ENCODE measurements at regions not wholly inside any gene's neighbourhood (a gene's known extent, or its start where the extent isn't known, plus 50 kb on each side); places are given as distances from the start of the nearest gene placed in this dataset.

GRCh38 chr5:92775711-92776615 lies 805.1 kb downstream of the NR2F1-AS1 start:
- Histone ChIP-seq H3K27ac (ENCODE audit: low read depth in 1 of 2, low read length in 2 of 2) (no peak overlapping the region), H3K36me3 (ENCODE audit: control insufficient read depth in 1 of 2, insufficient read depth in 2 of 2, low read length in 1 of 2) (no peaks in the 10 kb centered on the region), H3K4me1 (ENCODE audit: control insufficient read depth in 1 of 2, insufficient read depth in 2 of 2, low read length in 2 of 2) (no peaks in the 10 kb centered on the region), H3K9me3 (ENCODE audit: control insufficient read depth, low read length) (no peaks in the 10 kb centered on the region), H3K4me3 (ENCODE audit: low read length in 2 of 2) (no peak overlapping the region), H3K27me3 (ENCODE audit: control insufficient read depth in 1 of 2, insufficient read depth in 2 of 2, low read length in 1 of 2) (no peaks in the 10 kb centered on the region)
- no peak for ATAC-seq (ENCODE audit: low FRiP score)
- WGBS, 2 donors, result 87 to 92% methylated on average over 5 of the region's 5 CpGs
- DNase-seq, result no peak
- intact Hi-C loops (cut with DNase I), result no loop called here

- DNase-seq (no peak), ATAC-seq (ENCODE audit: low FRiP score) (no peak)
- no peaks in the 10 kb centered on the region for H3K9me3 ChIP-seq (ENCODE audit: control insufficient read depth, low read length)
- no peaks in the 10 kb centered on the region for H3K4me1 ChIP-seq (ENCODE audit: control insufficient read depth in 1 of 2, insufficient read depth in 2 of 2, low read length in 2 of 2)
- intact Hi-C loops (cut with DNase I), result no loop called here
- H3K27me3 ChIP-seq (ENCODE audit: control insufficient read depth in 1 of 2, insufficient read depth in 2 of 2, low read length in 1 of 2), result no peaks in the 10 kb centered on the region
- H3K27ac ChIP-seq (ENCODE audit: low read depth in 1 of 2, low read length in 2 of 2), result no peak overlapping the region
- WGBS, 2 donors, result 55 to 77% methylated on average over 2 of the region's 2 CpGs
- no peak overlapping the region for H3K4me3 ChIP-seq (ENCODE audit: low read length in 2 of 2)
- no peaks in the 10 kb centered on the region for H3K36me3 ChIP-seq (ENCODE audit: control insufficient read depth in 1 of 2, insufficient read depth in 2 of 2, low read length in 1 of 2)
Observed at GRCh38 chr5:92769978-92770377, 811.0 kb downstream of the NR2F1-AS1 start.

GRCh38 chr5:92761585-92761984 lies 819.4 kb downstream of the NR2F1-AS1 start:
- DNase-seq, result no peak
- H3K27me3 ChIP-seq (ENCODE audit: control insufficient read depth in 1 of 2, insufficient read depth in 2 of 2, low read length in 1 of 2), result no peaks in the 10 kb centered on the region
- WGBS, 2 donors, result 67 to 80% methylated on average over 2 of the region's 2 CpGs
- H3K4me3 ChIP-seq (ENCODE audit: low read length in 2 of 2), result no peak overlapping the region
- ATAC-seq (ENCODE audit: low FRiP score), result no peak
- no peaks in the 10 kb centered on the region for H3K4me1 ChIP-seq (ENCODE audit: control insufficient read depth in 1 of 2, insufficient read depth in 2 of 2, low read length in 2 of 2)
- H3K36me3 ChIP-seq (ENCODE audit: control insufficient read depth in 1 of 2, insufficient read depth in 2 of 2, low read length in 1 of 2), result no peaks in the 10 kb centered on the region
- intact Hi-C loops (cut with DNase I), result no loop called here
- H3K27ac ChIP-seq (ENCODE audit: low read depth in 1 of 2, low read length in 2 of 2), result no peak overlapping the region
- H3K9me3 ChIP-seq (ENCODE audit: control insufficient read depth, low read length), result no peaks in the 10 kb centered on the region

GRCh38 chr5:92760550-92760949 lies 820.5 kb downstream of the NR2F1-AS1 start:
- Histone ChIP-seq H3K27ac (ENCODE audit: low read depth in 1 of 2, low read length in 2 of 2) (no peak overlapping the region), H3K36me3 (ENCODE audit: control insufficient read depth in 1 of 2, insufficient read depth in 2 of 2, low read length in 1 of 2) (no peaks in the 10 kb centered on the region), H3K4me1 (ENCODE audit: control insufficient read depth in 1 of 2, insufficient read depth in 2 of 2, low read length in 2 of 2) (no peaks in the 10 kb centered on the region), H3K4me3 (ENCODE audit: low read length in 2 of 2) (no peak overlapping the region), H3K27me3 (ENCODE audit: control insufficient read depth in 1 of 2, insufficient read depth in 2 of 2, low read length in 1 of 2) (no peaks in the 10 kb centered on the region), H3K9me3 (ENCODE audit: control insufficient read depth, low read length) (no peaks in the 10 kb centered on the region)
- no peak for DNase-seq
- 89 to 92% methylated on average over 2 of the region's 2 CpGs for WGBS, 2 donors
- ATAC-seq (ENCODE audit: low FRiP score), result no peak
- intact Hi-C loops (cut with DNase I), result no loop called here

GRCh38 chr5:92758552-92758951 lies 822.5 kb downstream of the NR2F1-AS1 start:
- Histone ChIP-seq H3K4me1 (ENCODE audit: control insufficient read depth in 1 of 2, insufficient read depth in 2 of 2, low read length in 2 of 2) (no peaks in the 10 kb centered on the region), H3K27me3 (ENCODE audit: control insufficient read depth in 1 of 2, insufficient read depth in 2 of 2, low read length in 1 of 2) (no peaks in the 10 kb centered on the region), H3K27ac (ENCODE audit: low read depth in 1 of 2, low read length in 2 of 2) (no peak overlapping the region), H3K4me3 (ENCODE audit: low read length in 2 of 2) (no peak overlapping the region), H3K36me3 (ENCODE audit: control insufficient read depth in 1 of 2, insufficient read depth in 2 of 2, low read length in 1 of 2) (no peaks in the 10 kb centered on the region), H3K9me3 (ENCODE audit: control insufficient read depth, low read length) (no peaks in the 10 kb centered on the region)
- no peak for ATAC-seq (ENCODE audit: low FRiP score)
- DNase-seq, result no peak
- intact Hi-C loops (cut with DNase I), result no loop called here
- 40 to 44% methylated on average over 1 of the region's 1 CpG for WGBS, 2 donors

- DNase-seq, result no peak
- no peak overlapping the region for H3K4me3 ChIP-seq (ENCODE audit: low read length in 2 of 2)
- no peaks in the 10 kb centered on the region for H3K36me3 ChIP-seq (ENCODE audit: control insufficient read depth in 1 of 2, insufficient read depth in 2 of 2, low read length in 1 of 2)
- H3K27me3 ChIP-seq (ENCODE audit: control insufficient read depth in 1 of 2, insufficient read depth in 2 of 2, low read length in 1 of 2), result no peaks in the 10 kb centered on the region
- WGBS, 2 donors, result 16 to 24% methylated on average over 1 of the region's 1 CpG
- intact Hi-C loops (cut with DNase I), result no loop called here
- no peak for ATAC-seq (ENCODE audit: low FRiP score)
- H3K9me3 ChIP-seq (ENCODE audit: control insufficient read depth, low read length), result no peaks in the 10 kb centered on the region
- no peaks in the 10 kb centered on the region for H3K4me1 ChIP-seq (ENCODE audit: control insufficient read depth in 1 of 2, insufficient read depth in 2 of 2, low read length in 2 of 2)
- H3K27ac ChIP-seq (ENCODE audit: low read depth in 1 of 2, low read length in 2 of 2), result no peak overlapping the region
Observed at GRCh38 chr5:92749943-92750342, 831.1 kb downstream of the NR2F1-AS1 start.

- H3K9me3 ChIP-seq (ENCODE audit: control insufficient read depth, low read length), result no peaks in the 10 kb centered on the region
- WGBS, 2 donors, result 81 to 82% methylated on average over 1 of the region's 1 CpG
- H3K27me3 ChIP-seq (ENCODE audit: control insufficient read depth in 1 of 2, insufficient read depth in 2 of 2, low read length in 1 of 2), result no peaks in the 10 kb centered on the region
- H3K27ac ChIP-seq (ENCODE audit: low read depth in 1 of 2, low read length in 2 of 2), result no peak overlapping the region
- no peak overlapping the region for H3K4me3 ChIP-seq (ENCODE audit: low read length in 2 of 2)
- H3K4me1 ChIP-seq (ENCODE audit: control insufficient read depth in 1 of 2, insufficient read depth in 2 of 2, low read length in 2 of 2), result no peaks in the 10 kb centered on the region
- no peak for ATAC-seq (ENCODE audit: low FRiP score)
- H3K36me3 ChIP-seq (ENCODE audit: control insufficient read depth in 1 of 2, insufficient read depth in 2 of 2, low read length in 1 of 2), result no peaks in the 10 kb centered on the region
- DNase-seq, result no peak
- intact Hi-C loops (cut with DNase I), result no loop called here
Observed at GRCh38 chr5:92748072-92748676, 832.8 kb downstream of the NR2F1-AS1 start.

- Histone ChIP-seq H3K9me3 (ENCODE audit: control insufficient read depth, low read length) (no peaks in the 10 kb centered on the region), H3K27me3 (ENCODE audit: control insufficient read depth in 1 of 2, insufficient read depth in 2 of 2, low read length in 1 of 2) (no peaks in the 10 kb centered on the region), H3K27ac (ENCODE audit: low read depth in 1 of 2, low read length in 2 of 2) (no peak overlapping the region), H3K4me3 (ENCODE audit: low read length in 2 of 2) (no peak overlapping the region), H3K36me3 (ENCODE audit: control insufficient read depth in 1 of 2, insufficient read depth in 2 of 2, low read length in 1 of 2) (no peaks in the 10 kb centered on the region), H3K4me1 (ENCODE audit: control insufficient read depth in 1 of 2, insufficient read depth in 2 of 2, low read length in 2 of 2) (no peaks in the 10 kb centered on the region)
- 72 to 78% methylated on average over 2 of the region's 2 CpGs for WGBS, 2 donors
- intact Hi-C loops (cut with DNase I), result no loop called here
- DNase-seq (no peak), ATAC-seq (ENCODE audit: low FRiP score) (no peak)
Observed at GRCh38 chr5:92741906-92742305, 839.1 kb downstream of the NR2F1-AS1 start.
